HepG2 (cell line): ENCODE measurements at regions not wholly inside any gene's neighbourhood (a gene's known extent, or its start where the extent isn't known, plus 50 kb on each side); places are given as distances from the start of the nearest gene placed in this dataset.

Source experiments
- ATAC-seq: fragments of 200-7000 bp; cut with Tn5 transposase; 3 replicates; pipeline ENCODE4 v1.9.1; 2020; ENCODE audit warnings: mild to moderate bottlenecking, moderate library complexity
- BruUV-seq: library from RNA; stranded (reverse); fragments of 400-500 nt; replicated peaks from 2 replicates; lab custom pipeline; 2021; lab: Mats Ljungman, UMichigan
- CTCF ChIA-PET: fragments of 300-600 bp; formaldehyde crosslinking; extraction: SDS; loops from one replicate; lab custom pipeline; 2021; ENCODE audit warnings: low total read pairs, inconsistent platforms, low intra/inter-chr PET ratio; lab: Yijun Ruan, JAX
- POLR2A ChIA-PET: fragments of 350-600 bp; sonication (Branson Sonifier 250); formaldehyde crosslinking; loops from one replicate; lab custom pipeline; 2020; ENCODE audit warnings: antibody characterized with exemption, inconsistent platforms; lab: Yijun Ruan, JAX
- DNase-seq: peaks from one replicate; pipeline ENCODE4 v3.0.0-alpha.2; 2015; ENCODE audit warnings: low spot score
- FAIRE-seq: peaks from 3 replicates; lab custom pipeline; 2011; peaks lifted over from hg19 to GRCh38; lab: Jason Lieb, UNC
- H2AFZ ChIP-seq: one replicate; pipeline ENCODE4 v1.6.1; 2011; ENCODE audit warnings: low read length, inconsistent platforms
- H3K27ac ChIP-seq: fragments of 300-600 bp; 3 replicates; pipeline ENCODE4 v1.8.0; 2011; ENCODE audit warnings: mixed run types, mild to moderate bottlenecking, mixed read lengths, low read length, inconsistent platforms; ENCODE audit not compliant: insufficient read depth; ENCODE audit errors: extremely low read length
- H3K27me3 ChIP-seq, 2 experiments: fragments of 200-600 bp in 1 of 2; 2 replicates in 1 of 2; 3 replicates in 1 of 2; pipeline versions ENCODE4 v1.6.0 to v1.8.0; 2011; ENCODE audit warnings: low read length in 2 of 2, mild to moderate bottlenecking in 2 of 2, moderate library complexity in 2 of 2, inconsistent platforms in 1 of 2; ENCODE audit not compliant: insufficient read depth in 2 of 2, control insufficient read depth in 1 of 2
- H3K36me3 ChIP-seq, 2 experiments: fragments of 200-600 bp in 1 of 2; replicated peaks in 1 of 2; 2 replicates in 1 of 2; 3 replicates in 1 of 2; pipeline versions ENCODE4 v1.5.1 to v1.8.0; 2011; ENCODE audit warnings: low read length in 2 of 2, inconsistent platforms in 1 of 2; ENCODE audit not compliant: insufficient read depth in 2 of 2, control insufficient read depth in 1 of 2
- H3K4me1 ChIP-seq: 2 replicates; pipeline ENCODE4 v1.5.1; 2012; ENCODE audit warnings: low read length, inconsistent platforms; ENCODE audit not compliant: insufficient read depth
- H3K4me2 ChIP-seq: 2 replicates; pipeline ENCODE4 v1.6.0; 2011; ENCODE audit warnings: low read depth, low read length, inconsistent platforms
- H3K4me3 ChIP-seq, 3 experiments: fragments of 200-600 bp in 1 of 3; sonication (generic), shearing (Covaris generic) in 1 of 3; replicated peaks in 1 of 3; 2 replicates each; pipeline ENCODE4 v1.5.1; 2011 to 2016; ENCODE audit warnings: low read length in 3 of 3, inconsistent platforms in 2 of 3, low read depth in 2 of 3, mild to moderate bottlenecking in 2 of 3, control low read depth in 1 of 3, mixed read lengths in 1 of 3; ENCODE audit not compliant: insufficient read depth in 1 of 3
- H3K79me2 ChIP-seq: one replicate; pipeline ENCODE4 v1.6.1; 2011; ENCODE audit warnings: low read length, inconsistent platforms; ENCODE audit not compliant: insufficient read depth
- H3K9ac ChIP-seq: 2 replicates; pipeline ENCODE4 v1.6.0; 2011; ENCODE audit warnings: mild to moderate bottlenecking, low read depth, low read length, inconsistent platforms; ENCODE audit not compliant: insufficient read depth
- H3K9me3 ChIP-seq: 2 replicates; pipeline ENCODE4 v1.5.1; 2012; ENCODE audit warnings: mild to moderate bottlenecking, low read length
- H4K20me1 ChIP-seq: 2 replicates; pipeline ENCODE4 v1.6.0; 2011; ENCODE audit warnings: inconsistent platforms, mild to moderate bottlenecking, low read length, moderate library complexity; ENCODE audit not compliant: insufficient read depth
- AGO1 ChIP-seq: fragments of 200-400 bp; formaldehyde crosslinking; IDR thresholded peaks from 2 replicates; pipeline ENCODE4 v1.6.1; 2017; ENCODE audit warnings: mild to moderate bottlenecking, low read depth, low read length, moderate library complexity; ENCODE audit not compliant: poor library complexity, severe bottlenecking
- KDM1A ChIP-seq: IDR thresholded peaks from 2 replicates; pipeline ENCODE4 v1.6.1; 2016; ENCODE audit warnings: missing compliant biosample characterization
- PREB ChIP-seq: sonication (generic); formaldehyde crosslinking; IDR thresholded peaks from 2 replicates; pipeline ENCODE4 v1.4.0; 2020; ENCODE audit warnings: missing genetic modification reagents
- RARA ChIP-seq: IDR thresholded peaks from 2 replicates; pipeline ENCODE4 v1.6.1; 2016; ENCODE audit warnings: missing genetic modification reagents, missing compliant biosample characterization
- RBFOX2 ChIP-seq: fragments of 200-400 bp; formaldehyde crosslinking; IDR thresholded peaks from 2 replicates; pipeline ENCODE4 v1.6.1; 2017; ENCODE audit warnings: low read depth, mild to moderate bottlenecking, low read length
- RORA ChIP-seq: sonication (generic); formaldehyde crosslinking; IDR thresholded peaks from 2 replicates; pipeline ENCODE4 v1.5.0; 2020; ENCODE audit warnings: mild to moderate bottlenecking, missing genetic modification reagents, moderate library complexity
- SOX5 ChIP-seq: IDR thresholded peaks from 2 replicates; pipeline ENCODE4 v1.6.1; 2016; ENCODE audit warnings: borderline replicate concordance
- TBL1XR1 ChIP-seq: fragments of 150-350 bp; IDR thresholded peaks from 2 replicates; pipeline ENCODE4 v1.6.1; 2014; ENCODE audit warnings: borderline replicate concordance, low read length; ENCODE audit not compliant: partially characterized antibody
- YEATS4 ChIP-seq: sonication (generic); formaldehyde crosslinking; IDR thresholded peaks from 2 replicates; pipeline ENCODE4 v1.4.0; 2020; ENCODE audit warnings: missing genetic modification reagents, borderline replicate concordance
- ZHX1 ChIP-seq: sonication (generic); formaldehyde crosslinking; IDR thresholded peaks from 2 replicates; pipeline ENCODE4 v1.8.1; 2022; ENCODE audit warnings: low read depth, mild to moderate bottlenecking, missing genetic modification reagents
- ZNF331 ChIP-seq: sonication (generic); formaldehyde crosslinking; IDR thresholded peaks from 2 replicates; pipeline ENCODE4 v1.4.0; 2020; ENCODE audit warnings: missing genetic modification reagents
- ZNF597 ChIP-seq: sonication (generic); formaldehyde crosslinking; IDR thresholded peaks from 2 replicates; pipeline ENCODE4 v1.5.0; 2020; ENCODE audit warnings: missing genetic modification reagents
- ZNF614 ChIP-seq: IDR thresholded peaks from 2 replicates; pipeline ENCODE4 v1.6.1; 2018; ENCODE audit warnings: missing biosample characterization, missing genetic modification reagents, inconsistent platforms, borderline replicate concordance
- ZNF792 ChIP-seq: IDR thresholded peaks from 2 replicates; pipeline ENCODE4 v1.6.1; 2016
- ZNF816 ChIP-seq: sonication (generic); formaldehyde crosslinking; IDR thresholded peaks from 2 replicates; pipeline ENCODE4 v1.8.0; 2022; ENCODE audit warnings: missing genetic modification reagents, mild to moderate bottlenecking, borderline replicate concordance
- ZSCAN31 ChIP-seq: sonication (generic); formaldehyde crosslinking; IDR thresholded peaks from 2 replicates; pipeline ENCODE4 v1.5.0; 2020; ENCODE audit warnings: low read depth, mild to moderate bottlenecking, missing genetic modification reagents
- WGBS: methylation state at CpG from one replicate; pipeline ENCODE4 v1.1.6; 2017; ENCODE audit warnings: low lambda C conversion rate; 5-methylcytosine and 5-hydroxymethylcytosine counted together
- in situ Hi-C: cut with HindIII; loops from 2 replicates; pipeline ENCODE4 v1.10.0; 2017; ENCODE audit warnings: low pct_unique_long_range_greater_than_20kb; ENCODE audit not compliant: extremely low pct_ligation_motif_present
- intact Hi-C: fragments of 100-400 bp; cut with micrococcal nuclease; formaldehyde crosslinking; loops from one replicate; pipeline ENCODE4 v1.10.0; 2022; ENCODE audit not compliant: unreplicated experiment

GRCh38 chr9:78882481-78882880 is 585.6 kb downstream of the PSAT1 start:
- Histone ChIP-seq H3K9ac (no peak overlapping the region), H3K4me1 (no peaks in the 10 kb centered on the region), H3K36me3 (no peaks in the 10 kb centered on the region), H3K9me3 (no peaks in the 10 kb centered on the region), H3K79me2 (no peaks in the 10 kb centered on the region), H3K4me2 (no peak overlapping the region), H3K4me3 (no peak overlapping the region), H4K20me1 (no peaks in the 10 kb centered on the region), H3K27me3 (no peaks in the 10 kb centered on the region), H2AFZ (no peak overlapping the region), H3K27ac (no peak overlapping the region)
- 10% methylated on average over 4 of the region's 4 CpGs for WGBS
- intact Hi-C loops (no loop called here), in situ Hi-C loops (no loop called here)
- ChIA-PET POLR2A (no interaction called here), CTCF (no interaction called here)
- FAIRE-seq (no peak), ATAC-seq (no peak), DNase-seq (no peak)
- BruUV-seq: no TSS peak
- no peak for TF ChIP-seq ZNF614 (CRISPR knock-in tag)
- no peak for TF ChIP-seq PREB (CRISPR knock-in tag)
- TF ChIP-seq ZNF816 (CRISPR knock-in tag): no peak
- no peak for TF ChIP-seq ZNF597
- TF ChIP-seq KDM1A (CRISPR knock-in tag): no peak
- no peak for TF ChIP-seq ZNF792 (CRISPR knock-in tag)
- TF ChIP-seq ZHX1 (CRISPR knock-in tag): no peak
- TF ChIP-seq ZSCAN31: no peak
- no peak for TF ChIP-seq RBFOX2
- no peak for TF ChIP-seq TBL1XR1
- TF ChIP-seq AGO1: no peak
- no peak for TF ChIP-seq YEATS4
- TF ChIP-seq SOX5: no peak
- no peak for TF ChIP-seq RARA (CRISPR knock-in tag)
- no peak for TF ChIP-seq ZNF331 (CRISPR knock-in tag)
- no peak for TF ChIP-seq RORA
